Fibroblast of upper back skin (primary cell): ENCODE measurements at regions not wholly inside any gene's neighbourhood (a gene's known extent, or its start where the extent isn't known, plus 50 kb on each side); places are given as distances from the start of the nearest gene placed in this dataset.
"Not testable (repeated sequence)": the region's sequence is repeated elsewhere in the genome, so short reads cannot be mapped to it uniquely, and the experiment has no call there.

Source experiments
- DNase-seq: peaks from one replicate; pipeline ENCODE4 v3.0.0-alpha.2; 2013

DNA sequence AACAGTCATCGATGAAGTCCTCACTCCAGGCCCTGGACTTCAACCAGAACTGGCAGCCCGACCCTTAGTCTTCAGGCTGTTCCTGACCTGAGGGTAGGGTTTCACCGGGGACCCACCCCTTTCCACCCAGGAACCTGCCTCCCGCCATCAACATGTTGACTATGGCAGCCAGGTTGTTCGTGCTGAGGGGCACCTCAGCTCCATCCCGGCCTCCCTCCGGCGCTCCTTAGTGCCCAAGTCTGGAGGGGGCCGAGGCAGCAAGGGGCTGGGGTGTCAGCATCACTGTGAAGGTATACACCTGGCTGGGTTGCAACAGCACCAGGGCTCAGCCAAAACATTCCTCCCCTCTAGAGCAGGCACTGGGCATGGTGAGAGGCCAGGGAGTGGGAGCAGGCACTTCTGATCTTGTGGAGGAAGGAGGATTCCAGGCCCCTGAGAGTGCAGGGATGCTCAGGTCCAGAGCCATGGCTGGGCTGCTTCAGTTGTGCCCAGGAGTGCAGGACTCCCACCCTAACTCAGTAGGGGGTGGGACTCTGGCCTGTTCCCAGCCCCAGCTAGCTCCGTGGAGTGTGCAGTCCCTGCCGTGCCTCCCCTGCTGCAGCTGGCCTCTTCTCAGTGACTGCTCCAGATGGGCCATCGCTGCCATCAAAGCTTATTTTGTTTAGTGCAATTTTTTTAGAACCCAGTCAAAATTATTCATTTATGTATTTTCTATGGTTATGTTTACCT lies 1445.9 kb downstream of the PCDH9 start:
- no peak for DNase-seq

DNA sequence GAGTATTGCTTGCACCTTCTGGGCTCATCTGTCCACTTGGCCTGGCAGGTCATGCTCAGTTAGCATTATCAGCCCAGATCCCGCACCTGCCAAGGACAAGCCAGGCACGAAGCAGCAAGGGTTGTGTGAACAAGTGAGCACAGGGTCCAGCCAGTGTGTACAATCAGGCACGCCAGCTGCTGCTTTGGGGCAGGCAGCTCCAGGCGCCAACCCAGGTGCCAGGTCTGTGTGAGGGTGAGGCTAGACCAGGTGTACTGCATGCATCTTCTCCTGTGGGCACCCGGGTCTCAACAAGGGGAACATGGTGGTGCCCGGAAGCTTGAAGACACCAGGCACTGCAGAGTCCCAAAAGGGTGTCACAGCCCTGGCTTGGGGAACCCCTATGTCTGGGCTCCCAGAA lies 1446.8 kb downstream of the PCDH9 start:
- DNase-seq: no peak

DNA sequence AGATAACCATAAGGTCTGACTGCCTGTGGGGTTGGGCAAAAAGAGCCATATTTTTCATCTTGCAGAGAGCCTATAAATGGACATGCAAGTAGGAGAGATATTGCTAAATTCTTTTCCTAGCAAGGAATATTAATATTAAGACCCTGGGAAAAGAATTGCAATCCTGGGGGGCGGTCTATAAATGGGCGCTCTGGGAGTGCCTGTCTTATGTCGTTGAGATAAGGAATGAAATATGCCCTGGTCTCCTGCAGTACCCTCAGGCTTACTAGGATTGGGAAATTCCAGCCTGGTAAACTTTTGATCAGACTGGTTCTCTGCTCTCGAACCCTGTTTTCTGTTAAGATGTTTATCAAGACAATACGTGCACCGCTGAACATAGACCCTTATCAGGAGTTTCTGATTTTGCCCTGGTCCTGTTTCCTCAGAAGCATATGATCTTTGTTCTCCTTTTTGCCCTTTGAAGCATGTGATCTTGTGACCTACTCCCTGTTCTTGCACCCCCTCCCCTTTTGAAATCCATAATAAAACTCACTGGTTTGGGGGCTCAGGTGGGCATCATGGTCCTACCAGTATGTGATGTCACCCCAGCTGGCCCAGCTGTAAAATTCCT lies 1458.3 kb downstream of the PCDH9 start:
- not testable (repeated sequence) for DNase-seq

- no peak for DNase-seq
Measured at GRCh38 chr13:65768545-65768944, 1461.6 kb downstream of the PCDH9 start.

- DNase-seq: no peak
Measured at GRCh38 chr13:65763811-65764210, 1466.3 kb downstream of the PCDH9 start.

DNA sequence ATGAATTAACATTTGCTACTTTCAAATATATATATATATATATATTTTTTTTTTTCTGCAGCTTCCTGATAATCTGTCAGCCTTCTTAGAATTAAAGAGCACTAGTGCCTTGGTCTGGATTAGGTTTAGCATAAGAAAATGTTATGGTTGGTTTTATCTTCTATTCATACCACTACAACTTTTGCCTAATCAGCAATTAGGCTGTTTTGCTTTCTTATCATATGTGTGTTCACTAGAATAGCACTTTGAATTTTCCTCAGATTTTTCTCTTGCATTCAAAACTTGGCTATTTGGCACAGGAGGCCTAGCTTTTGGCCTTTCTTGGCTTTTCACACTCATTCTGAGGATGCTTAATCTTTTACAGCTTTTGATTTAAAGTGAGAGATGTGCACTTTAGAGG lies 1468.1 kb downstream of the PCDH9 start:
- no peak for DNase-seq

DNA sequence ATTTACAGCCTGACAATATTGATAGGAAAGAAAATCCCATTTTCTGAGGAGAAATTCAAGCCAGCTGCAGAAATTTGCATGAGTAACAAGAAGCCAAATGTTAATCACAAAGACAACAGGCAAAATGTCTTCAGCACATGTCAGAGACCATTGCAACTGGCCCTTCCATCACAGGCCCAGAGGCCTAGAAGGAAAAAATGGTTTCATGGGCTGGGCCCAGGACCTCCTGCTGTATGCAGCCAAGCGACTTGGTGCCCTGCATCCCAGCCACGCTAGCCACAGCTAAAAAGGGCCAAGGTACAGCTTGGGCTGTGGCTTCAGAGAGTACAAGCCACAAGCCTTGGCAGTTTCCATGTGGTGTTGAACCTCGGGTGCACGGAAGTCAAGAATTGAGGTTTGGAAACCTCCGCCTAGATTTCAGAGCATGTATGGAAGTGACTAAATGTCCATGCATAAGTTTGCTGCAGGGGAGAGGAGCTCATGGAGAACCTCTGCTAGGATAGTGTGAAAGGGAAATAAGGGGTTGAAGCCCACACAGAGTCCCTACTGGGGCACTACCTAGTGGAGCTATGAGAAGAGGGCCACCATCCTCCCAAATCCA lies 1474.0 kb downstream of the PCDH9 start:
- DNase-seq: no peak

DNA sequence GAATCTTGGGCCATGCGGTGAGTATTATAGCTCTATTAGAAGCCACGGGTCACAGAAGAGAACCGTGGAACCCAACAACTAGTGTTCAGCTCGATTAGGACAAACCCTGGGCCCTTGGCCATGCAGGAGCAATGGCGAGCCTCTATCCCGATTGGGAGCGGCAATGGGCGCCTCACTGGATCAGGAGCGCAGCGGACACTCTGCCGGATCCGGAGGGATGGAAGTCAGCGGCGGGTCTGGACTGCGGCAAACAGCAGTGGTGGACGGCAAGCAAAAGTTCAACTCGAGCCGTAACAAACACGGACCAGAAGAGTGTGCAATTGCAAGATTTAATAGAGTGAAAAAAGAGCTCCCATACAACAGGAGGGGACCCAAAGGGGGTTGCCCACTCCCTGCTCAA lies 1481.9 kb downstream of the PCDH9 start:
- DNase-seq: no peak

DNA sequence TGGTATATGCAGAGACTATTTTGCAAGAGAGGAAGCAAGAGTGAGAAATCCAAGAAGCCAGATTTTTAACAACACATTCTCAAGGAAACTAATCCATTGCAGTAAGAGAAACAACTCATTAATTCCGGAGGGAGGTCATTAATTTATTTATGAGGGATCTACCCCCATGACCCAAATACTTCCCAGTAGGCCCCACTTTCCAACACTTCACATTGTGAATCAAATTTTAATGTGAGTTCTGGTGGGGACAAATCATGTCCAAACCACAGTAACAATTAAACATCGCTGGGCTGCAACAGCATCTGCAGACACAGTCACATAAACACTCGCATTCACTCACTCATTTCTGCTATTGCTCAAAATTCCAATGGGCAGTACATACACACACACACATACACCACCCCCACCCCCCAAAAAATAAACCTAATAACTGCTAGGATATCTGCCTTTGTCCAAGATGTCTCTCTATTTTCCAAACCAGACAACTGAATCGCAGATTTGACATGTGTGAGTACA lies 1483.7 kb downstream of the PCDH9 start:
- no peak for DNase-seq

GRCh38 chr13:65744836-65745235 lies 1485.3 kb downstream of the PCDH9 start:
- peak; percentile 90 for DNase-seq

DNA sequence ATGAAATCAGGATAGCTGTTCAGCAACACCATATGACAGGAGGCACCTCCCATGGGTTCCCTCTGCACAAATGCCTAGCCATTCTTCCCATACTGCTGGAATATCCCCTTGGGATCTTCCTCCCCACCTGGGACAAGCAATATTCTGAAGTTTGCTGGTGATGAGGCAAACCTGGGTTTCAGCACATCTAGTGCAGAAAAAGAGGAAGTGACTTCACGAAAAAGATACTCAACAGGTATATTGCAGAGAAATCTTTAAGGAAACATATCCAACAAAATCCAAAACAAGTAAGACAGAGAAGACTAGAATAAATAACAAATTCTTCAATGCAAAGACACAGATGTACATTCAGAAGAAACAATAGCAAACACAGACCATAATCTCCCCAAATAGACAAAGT lies 1497.0 kb downstream of the PCDH9 start:
- no peak for DNase-seq

GRCh38 chr13:65727070-65727469 lies 1503.1 kb downstream of the PCDH9 start:
- DNase-seq: no peak

GRCh38 chr13:65725006-65725405 lies 1505.1 kb downstream of the PCDH9 start:
- DNase-seq: peak; percentile 60

- peak; percentile 89 for DNase-seq
Measured at GRCh38 chr13:65724226-65724625, 1505.9 kb downstream of the PCDH9 start.

- DNase-seq: peak; percentile 11
Measured at GRCh38 chr13:65722506-65722905, 1507.6 kb downstream of the PCDH9 start.

GRCh38 chr13:65719831-65720230 lies 1510.3 kb downstream of the PCDH9 start:
- DNase-seq: no peak

DNA sequence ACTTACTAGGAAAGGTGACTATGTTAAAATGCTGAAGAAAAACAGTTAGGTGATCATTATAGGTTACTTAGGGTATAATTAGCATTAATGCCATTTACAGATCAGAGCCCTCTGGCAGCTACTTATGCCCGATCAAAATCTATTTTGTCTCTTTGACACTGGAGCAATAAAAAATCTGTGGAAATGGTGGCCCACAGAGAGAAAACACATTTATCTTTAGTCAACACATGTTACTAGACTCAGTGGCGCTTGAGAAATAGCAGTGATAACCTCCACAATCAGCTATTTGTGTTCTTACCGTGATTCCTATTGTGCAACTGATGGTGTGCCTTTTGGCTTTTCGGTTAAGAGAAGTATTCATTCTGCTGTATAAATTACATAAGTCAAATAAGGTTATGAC lies 1519.6 kb downstream of the PCDH9 start:
- DNase-seq: no peak

DNA sequence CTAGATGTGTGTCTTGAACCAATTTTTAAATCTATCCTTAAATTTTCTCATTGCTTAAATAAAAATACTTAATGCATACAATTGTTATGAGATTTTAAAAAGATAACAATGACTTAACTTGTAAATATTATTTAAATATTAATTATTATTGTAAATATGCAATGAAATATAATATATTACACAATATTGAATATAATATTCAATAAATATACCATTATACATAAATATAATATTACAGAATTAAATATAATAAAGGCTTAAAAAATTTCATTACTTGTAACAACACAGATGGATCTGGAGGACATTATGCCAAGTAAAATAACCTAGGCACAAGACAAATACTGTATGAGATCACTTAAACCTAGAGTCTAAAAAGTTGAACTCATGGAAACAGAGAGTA lies 1532.3 kb downstream of the PCDH9 start:
- no peak for DNase-seq

DNA sequence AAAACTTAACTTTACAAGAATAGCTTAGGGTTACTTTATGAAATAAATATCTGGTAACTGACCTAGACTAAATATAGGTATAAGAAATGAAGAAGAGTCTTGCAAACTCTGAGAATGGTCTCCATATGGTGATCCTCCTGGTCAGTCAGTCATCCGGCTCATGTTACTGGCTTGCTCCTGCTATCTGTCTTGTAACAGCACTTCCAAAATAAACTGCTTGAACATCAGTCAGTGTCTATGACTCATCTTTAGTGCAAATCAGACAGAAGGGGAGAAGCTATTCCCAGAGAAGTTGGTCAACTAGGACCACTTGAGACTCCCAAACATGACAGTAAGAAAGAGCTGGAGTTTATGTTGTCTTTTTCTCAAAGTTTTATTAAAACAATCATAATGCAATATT lies 1550.9 kb downstream of the PCDH9 start:
- DNase-seq: peak; percentile 53

GRCh38 chr13:65677906-65678305 lies 1552.2 kb downstream of the PCDH9 start:
- peak; percentile 35 for DNase-seq

GRCh38 chr13:65675383-65675782 lies 1554.8 kb downstream of the PCDH9 start:
- not testable (repeated sequence) for DNase-seq

- DNase-seq: no peak
Measured at GRCh38 chr13:65670014-65670625, 1560.0 kb downstream of the PCDH9 start.

- peak; percentile 53 for DNase-seq
Measured at GRCh38 chr13:65660731-65661130, 1569.4 kb downstream of the PCDH9 start.
